AG20443 (cell line): ENCODE measurements at regions not wholly inside any gene's neighbourhood (a gene's known extent, or its start where the extent isn't known, plus 50 kb on each side); places are given as distances from the start of the nearest gene placed in this dataset.

Experiments used
- DNase-seq: peaks from one replicate; pipeline ENCODE4 v3.0.0; 2012; ENCODE audit warnings: low spot score, mixed read lengths

GRCh38 chr13:77423296-77423695 lies 96.4 kb upstream of the MYCBP2 start:
- no peak for DNase-seq

DNA sequence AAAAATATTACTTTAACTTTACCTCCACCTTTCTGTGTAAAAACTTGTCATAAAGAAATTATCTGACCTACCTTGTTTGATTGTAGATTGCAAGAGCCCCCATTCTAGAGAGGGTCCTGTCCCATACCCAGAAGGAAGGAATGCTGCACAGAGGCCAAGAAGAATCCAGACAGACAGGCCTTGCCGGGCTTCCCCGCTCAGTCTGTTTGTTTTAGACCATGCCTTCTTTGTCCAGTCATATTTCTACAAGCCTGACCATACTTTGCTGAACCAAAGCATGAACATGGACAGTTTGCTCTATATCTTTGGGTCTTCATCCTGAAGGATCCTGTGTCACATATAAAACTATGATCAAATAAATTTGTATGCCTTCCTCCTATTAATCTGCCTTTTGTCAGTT lies 95.8 kb upstream of the MYCBP2 start:
- DNase-seq: no peak

- DNase-seq: no peak
These were observed 91.0 kb upstream of the MYCBP2 start for GRCh38 chr13:77417897-77418296.

DNA sequence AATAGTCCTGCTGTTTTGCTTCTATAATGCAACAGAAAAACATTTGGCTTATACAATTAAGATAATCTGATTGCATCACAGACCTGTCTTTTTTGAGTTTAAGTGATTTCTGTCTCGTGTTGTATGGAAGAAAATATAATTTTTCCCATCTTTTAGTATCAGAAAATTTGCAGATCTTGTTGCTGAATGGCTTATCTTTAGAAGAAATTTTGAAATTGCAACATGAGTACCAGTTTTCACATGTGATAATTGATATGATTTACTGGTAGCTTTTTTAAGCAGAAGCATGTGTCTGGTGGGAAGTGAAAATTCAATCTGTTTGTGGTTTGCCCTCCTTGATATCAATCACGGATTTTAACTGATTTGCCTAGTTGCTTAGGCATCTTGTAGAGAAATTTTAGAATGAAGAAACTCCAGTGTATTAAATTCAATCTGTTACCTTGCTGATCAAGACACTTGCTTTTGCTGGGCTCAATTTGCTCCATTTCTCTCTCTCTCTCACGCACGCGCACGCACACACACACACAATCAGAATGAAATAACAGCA lies 89.8 kb upstream of the MYCBP2 start:
- DNase-seq: no peak

GRCh38 chr13:77415253-77416071 lies 88.6 kb upstream of the MYCBP2 start:
- DNase-seq: no peak

- no peak for DNase-seq
These were observed 86.0 kb upstream of the MYCBP2 start for GRCh38 chr13:77412860-77413259.

- DNase-seq: no peak
These were observed 85.3 kb upstream of the MYCBP2 start for GRCh38 chr13:77412116-77412635.

GRCh38 chr13:77409412-77409811 lies 82.5 kb upstream of the MYCBP2 start:
- no peak for DNase-seq

DNA sequence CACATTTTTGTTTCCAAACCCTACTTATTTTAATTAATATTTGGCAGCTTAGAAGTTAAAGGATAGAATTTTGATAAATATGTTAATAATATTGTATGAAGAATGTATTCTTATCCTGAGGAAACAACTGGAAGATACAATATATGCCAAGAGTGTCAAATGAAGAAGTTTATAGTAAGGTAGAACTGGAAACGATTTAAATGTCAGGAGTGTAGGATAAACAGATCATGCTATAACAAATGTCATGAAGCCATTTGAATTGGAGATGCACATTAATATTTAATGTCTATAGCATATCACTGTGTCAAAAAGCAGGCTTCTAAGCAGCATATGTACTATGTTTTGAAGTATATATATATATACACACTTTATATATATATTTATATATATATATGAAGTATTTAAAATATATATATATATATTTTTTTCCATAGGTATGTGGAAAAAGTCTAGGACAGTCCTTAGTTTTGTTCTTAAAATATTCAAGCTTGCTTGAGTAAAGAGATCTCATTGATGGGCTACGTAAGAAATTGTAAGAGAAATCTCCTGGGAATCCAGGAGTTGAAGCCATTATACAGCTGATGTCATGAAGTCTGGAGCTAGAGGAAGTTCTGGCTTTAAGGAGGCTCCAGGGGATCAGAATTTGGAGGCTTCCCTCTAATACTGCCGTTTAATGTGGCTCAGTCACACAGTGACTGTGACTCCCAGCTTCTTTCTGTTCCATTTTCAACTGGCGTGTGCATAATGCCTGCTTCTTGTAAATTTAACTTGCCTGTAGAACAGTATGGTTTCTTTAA lies 79.9 kb upstream of the MYCBP2 start:
- no peak for DNase-seq

DNA sequence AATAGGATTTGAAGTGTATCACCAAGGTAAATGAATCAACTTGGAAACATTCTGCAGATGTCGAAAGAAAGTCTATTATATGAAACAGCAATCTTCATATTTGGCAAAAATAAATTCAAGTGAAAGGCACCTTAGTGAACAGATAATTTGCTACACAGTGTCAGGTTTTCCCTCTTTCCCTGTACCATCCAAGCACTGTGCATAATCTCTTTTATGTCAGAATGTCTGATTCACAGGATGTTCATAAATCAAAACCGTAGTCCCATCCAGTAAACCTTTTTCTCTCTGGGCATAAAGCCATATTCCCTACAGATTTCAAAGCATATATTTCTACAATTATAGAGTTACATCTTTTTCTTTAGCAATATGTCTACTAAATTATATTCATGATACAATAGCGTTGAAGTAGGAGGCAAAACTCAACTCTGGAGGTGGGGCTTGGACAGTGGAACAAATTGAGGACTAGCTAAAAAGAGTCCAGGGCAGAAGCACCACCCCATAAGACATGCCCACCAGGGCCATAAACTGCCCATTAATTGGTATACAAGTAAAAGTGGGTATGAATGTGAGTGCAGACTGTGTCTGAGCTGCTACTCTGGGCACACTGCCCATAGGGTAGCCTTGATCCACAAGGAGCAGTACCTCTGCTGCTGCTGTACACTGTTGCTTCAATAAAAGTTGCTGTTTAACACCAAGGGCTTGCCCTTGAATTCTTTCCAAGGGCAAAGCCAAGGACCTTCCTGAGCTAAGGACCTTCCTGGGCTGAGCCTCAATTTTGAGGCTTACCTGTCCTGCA lies 72.1 kb upstream of the MYCBP2 start:
- no peak for DNase-seq

- DNase-seq: peak; percentile 18
These were observed 70.7 kb upstream of the MYCBP2 start for GRCh38 chr13:77397636-77398035.

DNA sequence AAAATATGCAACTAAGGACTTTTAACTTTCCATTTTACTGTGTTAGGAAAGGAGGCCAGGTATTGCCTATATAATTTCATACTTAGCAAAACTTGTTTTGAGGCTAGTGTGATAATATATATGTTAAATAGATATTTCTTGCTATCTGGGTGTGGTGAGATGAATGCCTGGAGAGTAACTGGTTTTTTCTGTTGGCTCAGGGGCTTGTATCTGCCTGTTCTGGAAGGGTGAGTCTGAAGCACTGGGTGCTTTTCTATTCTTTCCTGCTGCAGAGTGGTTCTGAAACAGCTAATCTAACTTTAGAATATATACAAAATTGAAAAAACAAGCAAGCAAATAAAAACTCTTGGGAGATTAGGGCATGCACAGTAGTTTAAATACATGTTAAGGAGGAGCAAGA lies 64.6 kb upstream of the MYCBP2 start:
- no peak for DNase-seq

DNA sequence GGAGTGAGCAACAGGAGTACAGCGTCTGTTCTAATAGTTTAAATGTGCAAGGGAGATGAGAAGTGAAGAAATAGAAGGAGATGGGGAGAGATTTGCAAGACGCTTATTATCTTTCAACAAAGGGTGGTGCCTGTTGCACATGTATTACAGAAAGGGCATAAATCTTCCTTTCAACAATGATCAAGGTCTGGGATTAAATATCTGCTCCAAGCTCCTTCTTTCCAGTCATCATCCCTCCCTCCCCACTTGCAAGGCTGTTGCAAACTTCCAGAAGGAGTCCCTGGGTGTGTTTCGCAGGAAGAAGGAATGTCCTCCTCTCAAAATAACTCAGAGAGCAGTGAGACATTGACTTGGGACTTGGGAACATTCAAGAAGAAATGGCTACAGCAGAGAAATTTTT lies 63.5 kb upstream of the MYCBP2 start:
- DNase-seq: peak; percentile 23

DNA sequence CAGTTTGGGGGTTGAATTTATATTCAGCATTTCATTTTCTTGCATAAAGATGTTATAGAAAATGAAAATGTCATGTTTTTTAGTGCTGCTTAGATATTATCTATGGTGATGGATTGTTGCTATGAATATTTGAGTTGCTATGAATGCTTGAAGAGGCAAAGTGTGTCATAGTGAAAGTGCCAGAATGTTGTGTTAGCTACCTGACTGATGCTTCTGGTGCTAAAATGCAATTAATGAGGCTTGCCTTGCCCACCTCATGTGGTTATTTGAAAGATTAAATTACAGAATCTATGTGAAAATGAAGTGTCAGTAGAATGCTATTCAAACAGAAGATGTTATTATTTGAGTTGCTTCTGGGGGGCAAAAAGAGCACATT lies 62.7 kb upstream of the MYCBP2 start:
- no peak for DNase-seq

GRCh38 chr13:77388944-77389624 lies 62.2 kb upstream of the MYCBP2 start:
- no peak for DNase-seq

- DNase-seq: no peak
These were observed 60.8 kb upstream of the MYCBP2 start for GRCh38 chr13:77387607-77388200.

GRCh38 chr13:77386880-77387606 lies 60.1 kb upstream of the MYCBP2 start:
- peak; percentile 78 for DNase-seq

DNA sequence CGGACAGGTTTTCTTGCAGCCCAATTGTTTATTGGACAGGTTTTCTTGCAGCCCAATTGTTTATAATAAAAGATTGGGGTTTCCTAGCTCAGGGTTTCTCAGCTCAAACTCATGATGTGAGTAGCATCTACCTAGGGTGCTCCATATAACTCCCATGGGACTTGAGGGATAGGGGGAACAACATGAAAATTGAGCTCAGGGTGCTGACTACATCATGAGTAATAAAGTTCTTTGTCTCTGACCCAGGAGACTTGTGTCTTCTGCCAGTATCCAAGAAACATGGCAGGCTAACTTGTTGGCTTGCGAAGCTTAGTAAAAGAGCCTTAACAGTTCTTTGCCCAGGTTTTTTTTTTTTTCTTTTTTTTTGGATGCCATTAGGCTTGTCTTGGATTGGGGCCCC lies 59.2 kb upstream of the MYCBP2 start:
- DNase-seq: no peak

DNA sequence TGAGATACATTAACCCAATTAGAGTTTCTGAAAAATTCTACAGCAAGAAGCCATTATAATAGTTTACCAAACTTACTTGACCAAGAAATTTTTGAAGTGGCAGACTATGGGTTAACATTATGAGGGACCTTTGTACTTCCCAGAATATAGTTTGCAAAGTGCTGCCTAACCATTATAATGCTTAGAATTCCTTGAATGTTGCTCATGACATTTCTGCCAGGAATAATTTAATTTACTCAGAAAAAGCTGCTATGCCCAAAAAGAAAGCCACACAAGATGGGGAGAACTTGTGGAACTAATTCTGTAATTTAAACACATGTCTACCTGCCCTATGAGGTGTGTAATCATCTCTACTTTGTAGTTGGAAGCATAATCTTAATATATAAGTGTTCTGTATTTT lies 58.1 kb upstream of the MYCBP2 start:
- no peak for DNase-seq

- DNase-seq: no peak
These were observed 56.2 kb upstream of the MYCBP2 start for GRCh38 chr13:77383097-77383496.
